A549 (cell line): ENCODE measurements at regions not wholly inside any gene's neighbourhood (a gene's known extent, or its start where the extent isn't known, plus 50 kb on each side); places are given as distances from the start of the nearest gene placed in this dataset.
A peak's percentile ranks its signal among the peaks of the same experiment; 100 is the strongest.

Experiments
- ATAC-seq, 2 experiments: fragments of 200-7000 bp in 1 of 2; fragments of >200 bp in 1 of 2; cut with Nextera tagmentation in 1 of 2; cut with Tn5 transposase in 1 of 2; 3 replicates each; pipeline versions ENCODE4 v1.8.0 to v1.9.1; 2018 to 2020; ENCODE audit warnings: mild to moderate bottlenecking in 1 of 2, moderate library complexity in 1 of 2
- CTCF ChIA-PET: fragments of 300-600 bp; sonication (Branson Sonifier 250); formaldehyde crosslinking; extraction: SDS; loops from one replicate; lab custom pipeline; 2021; ENCODE audit warnings: antibody characterized with exemption, inconsistent platforms; lab: Yijun Ruan, JAX
- POLR2A ChIA-PET: fragments of 350-600 bp; formaldehyde crosslinking; extraction: SDS; loops from one replicate; lab custom pipeline; 2021; ENCODE audit warnings: antibody characterized with exemption, inconsistent platforms; lab: Yijun Ruan, JAX
- DNase-seq, 2 experiments: peaks; one replicate each; pipeline versions ENCODE4 v3.0.0 to v3.0.0-alpha.2; 2011 to 2016; ENCODE audit warnings: low read depth in 1 of 2, low spot score in 1 of 2
- FAIRE-seq: peaks from 2 replicates; lab custom pipeline; 2011; peaks lifted over from hg19 to GRCh38; lab: Jason Lieb, UNC
- H3K27ac ChIP-seq, 2 experiments: fragments of >200 bp; sonication (Bioruptor Twin); formaldehyde crosslinking; 3 replicates each; pipeline ENCODE4 v1.5.1; 2016 to 2017
- H3K4me1 ChIP-seq: fragments of >200 bp; sonication (Bioruptor Twin); formaldehyde crosslinking; 3 replicates; pipeline ENCODE4 v1.6.1; 2016
- H3K4me2 ChIP-seq: fragments of >200 bp; sonication (Bioruptor Twin); formaldehyde crosslinking; 3 replicates; pipeline ENCODE4 v1.6.1; 2016
- H3K4me3 ChIP-seq: fragments of >200 bp; sonication (Bioruptor Twin); formaldehyde crosslinking; 3 replicates; pipeline ENCODE4 v1.5.1; 2016
- H3K9me3 ChIP-seq: fragments of >200 bp; sonication (Bioruptor Twin); formaldehyde crosslinking; 3 replicates; pipeline ENCODE4 v1.6.1; 2016
- CBX8 ChIP-seq: fragments of 200-600 bp; sonication (generic); IDR thresholded peaks from 2 replicates; pipeline ENCODE4 v1.6.1; 2016
- CEBPB ChIP-seq, 2 experiments: fragments of >200 bp in 1 of 2; sonication (Bioruptor Twin) in 1 of 2; formaldehyde crosslinking in 1 of 2; IDR thresholded peaks; 2 replicates each; pipeline ENCODE4 v1.6.1; 2012 to 2016
- CHD2 ChIP-seq: fragments of 150-350 bp; IDR thresholded peaks from 2 replicates; pipeline ENCODE4 v1.6.1; 2014; ENCODE audit warnings: low read length; ENCODE audit not compliant: partially characterized antibody
- EHF ChIP-seq: fragments of 250-450 bp; sonication (Bioruptor Pico); IDR thresholded peaks from 2 replicates; pipeline ENCODE4 v1.5.0; 2020; ENCODE audit warnings: mild to moderate bottlenecking
- EHMT2 ChIP-seq: fragments of 200-600 bp; sonication (generic); IDR thresholded peaks from 2 replicates; pipeline ENCODE4 v1.6.1; 2016; ENCODE audit warnings: antibody characterized with exemption, low read depth, mild to moderate bottlenecking, moderate library complexity
- ELK1 ChIP-seq: fragments of 150-350 bp; IDR thresholded peaks from 2 replicates; pipeline ENCODE4 v1.6.1; 2014; ENCODE audit warnings: low read depth, mild to moderate bottlenecking, low read length
- EP300 ChIP-seq, 2 experiments: fragments of >200 bp; sonication (Bioruptor Twin); formaldehyde crosslinking; IDR thresholded peaks; 2 replicates in 1 of 2; 3 replicates in 1 of 2; pipeline ENCODE4 v1.6.1; 2016 to 2017
- ESRRA ChIP-seq: fragments of 150-350 bp; IDR thresholded peaks from 2 replicates; pipeline ENCODE4 v1.6.1; 2014; ENCODE audit warnings: mild to moderate bottlenecking, low read length, borderline replicate concordance
- FOSB ChIP-seq: fragments of 250-450 bp; sonication (Bioruptor Pico); IDR thresholded peaks from 2 replicates; pipeline ENCODE4 v1.5.0; 2020; ENCODE audit warnings: mild to moderate bottlenecking, moderate library complexity
- FOSL2 ChIP-seq, 2 experiments: fragments of 450-650 bp in 1 of 2; fragments of >200 bp in 1 of 2; sonication (Bioruptor Twin) in 1 of 2; formaldehyde crosslinking; IDR thresholded peaks; 2 replicates each; pipeline versions ENCODE4 v1.5.0 to v1.6.1; 2016 to 2020; ENCODE audit warnings: mild to moderate bottlenecking in 1 of 2, moderate library complexity in 1 of 2
- HDAC2 ChIP-seq: fragments of 200-600 bp; sonication (generic); IDR thresholded peaks from 2 replicates; pipeline ENCODE4 v1.6.1; 2016
- HOXB13 ChIP-seq: fragments of 250-450 bp; sonication (Bioruptor Pico); IDR thresholded peaks from 2 replicates; pipeline ENCODE4 v1.5.0; 2020; ENCODE audit warnings: low read depth, mild to moderate bottlenecking, moderate library complexity
- HOXB5 ChIP-seq: fragments of 250-450 bp; sonication (Bioruptor Pico); IDR thresholded peaks from 2 replicates; pipeline ENCODE4 v1.5.0; 2020; ENCODE audit warnings: mild to moderate bottlenecking, moderate library complexity
- JUNB ChIP-seq: fragments of >200 bp; sonication (Bioruptor Twin); formaldehyde crosslinking; IDR thresholded peaks from 2 replicates; pipeline ENCODE4 v1.6.1; 2016
- KDM1A ChIP-seq: fragments of 200-600 bp; sonication (generic); IDR thresholded peaks from 2 replicates; pipeline ENCODE4 v1.6.1; 2016; ENCODE audit warnings: low read depth, mild to moderate bottlenecking
- NR3C1 ChIP-seq: fragments of >200 bp; sonication (Bioruptor Twin); formaldehyde crosslinking; IDR thresholded peaks from 3 replicates; pipeline ENCODE4 v1.6.1; 2017
- POLR2A ChIP-seq: IDR thresholded peaks from 2 replicates; pipeline ENCODE4 v1.6.1; 2012; ENCODE audit warnings: mild to moderate bottlenecking, low read length
- POLR2AphosphoS2 ChIP-seq: conservative IDR thresholded peaks from 2 replicates; pipeline ENCODE4 v1.6.1; 2012; ENCODE audit warnings: low read length, improper control_type of control experiment, inconsistent platforms
- RAD21 ChIP-seq, 2 experiments: fragments of >200 bp in 1 of 2; sonication (Bioruptor Twin) in 1 of 2; formaldehyde crosslinking in 1 of 2; IDR thresholded peaks in 1 of 2; conservative IDR thresholded peaks in 1 of 2; 2 replicates in 1 of 2; 3 replicates in 1 of 2; pipeline ENCODE4 v1.6.1; 2012 to 2018; ENCODE audit warnings: inconsistent platforms in 1 of 2
- RARB ChIP-seq: fragments of 250-450 bp; sonication (Bioruptor Pico); IDR thresholded peaks from 2 replicates; pipeline ENCODE4 v1.8.0; 2021; ENCODE audit warnings: mild to moderate bottlenecking, moderate library complexity
- RFX5 ChIP-seq: fragments of 450-650 bp; IDR thresholded peaks from 2 replicates; pipeline ENCODE4 v1.7.1; 2014; ENCODE audit warnings: antibody characterized with exemption, mild to moderate bottlenecking, moderate library complexity
- ZFP36 ChIP-seq: fragments of 450-650 bp; IDR thresholded peaks from 2 replicates; pipeline ENCODE4 v1.6.1; 2014; ENCODE audit warnings: borderline replicate concordance; ENCODE audit not compliant: partially characterized antibody
- WGBS: methylation state at CpG from one replicate; pipeline ENCODE4 v1.1.6; 2017; ENCODE audit errors: missing lambda C conversion rate; 5-methylcytosine and 5-hydroxymethylcytosine counted together

GRCh38 chr12:87513536-87514280 lies 515.5 kb downstream of the C12orf50 start:
- no peaks in the 10 kb centered on the region for H3K9me3 ChIP-seq
- ATAC-seq: no peak
- peaks cover 14% of the 10 kb centered on the region for H3K4me1 ChIP-seq
- ChIA-PET POLR2A (no interaction called here), CTCF (no interaction called here)
- no peak for DNase-seq
- 51% methylated on average over 2 of the region's 2 CpGs for WGBS
- no peak overlapping the region; the same call in 2 of the 3 replicates for H3K4me2 ChIP-seq
- TF ChIP-seq ELK1: no peak
- TF ChIP-seq NR3C1: no peak
- TF ChIP-seq CBX8: no peak
- TF ChIP-seq RFX5: no peak
- TF ChIP-seq EP300 (IDR thresholded peaks at IDR 0.05): no peak
- TF ChIP-seq KDM1A: no peak
- H3K27ac ChIP-seq: 0 out of 6 replicates have a peak overlapping the region, but pooled peaks of 1 of the 2 experiments have one; percentile 25
- no peak overlapping the region for H3K4me3 ChIP-seq
- no peak for FAIRE-seq

GRCh38 chr12:87511371-87511770 lies 517.8 kb downstream of the C12orf50 start:
- CTCF ChIA-PET: no interaction called here
- POLR2A ChIA-PET: no interaction called here
- FAIRE-seq: no peak

GRCh38 chr12:87509237-87509820 lies 519.9 kb downstream of the C12orf50 start:
- peak; percentile 13 for FAIRE-seq
- Histone ChIP-seq H3K4me2 (peak overlapping the region; percentile 39), H3K27ac (peak overlapping the region; percentile 47 to 79; a peak in 5 of 6 replicates), H3K4me1 (peaks cover 15% of the 10 kb centered on the region), H3K4me3 (no peak overlapping the region), H3K9me3 (no peaks in the 10 kb centered on the region)
- peak; percentile 92 to 95 for ATAC-seq
- DNase-seq: peak; percentile 20 to 73
- TF ChIP-seq POLR2A (no peak), CHD2 (no peak), HDAC2 (no peak), JUNB (peak; percentile 32; the same call in 1 of the 2 replicates), FOSL2 (IDR thresholded peaks at IDR 0.05) (peak; percentile 33; the same call in 1 of the 2 replicates), FOSL2 (CRISPR knock-in tag; IDR thresholded peaks at IDR 0.05) (peak; percentile 86), ZFP36 (no peak)
- TF ChIP-seq, all 56 proteins: peak for 2
- ChIA-PET POLR2A (no interaction called here), CTCF (no interaction called here)

More at GRCh38 chr12:87511371-87511770, 517.8 kb downstream of the C12orf50 start:
- DNase-seq: no peak
- 81% methylated on average over 3 of the region's 3 CpGs for whole genome bisulfite sequencing
- H3K9me3 ChIP-seq: no peaks in the 10 kb centered on the region
- H3K4me3 ChIP-seq: no peak overlapping the region
- ATAC-seq: no peak
- no peak overlapping the region for H3K4me2 ChIP-seq
- TF ChIP-seq FOSB (CRISPR knock-in tag) (no peak), POLR2AphosphoS2 (no peak), EHMT2 (no peak), FOSL2 (IDR thresholded peaks at IDR 0.05) (no peak), FOSL2 (CRISPR knock-in tag; IDR thresholded peaks at IDR 0.05) (no peak), EHF (CRISPR knock-in tag) (no peak), ESRRA (no peak), HOXB13 (CRISPR knock-in tag) (no peak), EP300 (IDR thresholded peaks at IDR 0.05) (no peak), HOXB5 (CRISPR knock-in tag) (no peak), KDM1A (no peak), CEBPB (IDR thresholded peaks at IDR 0.05) (no peak), RARB (no peak), RAD21 (conservative IDR thresholded peaks at IDR 0.05 in 1 of 2, IDR thresholded peaks at IDR 0.05 in 1 of 2) (no peak)
- no peak overlapping the region for H3K27ac ChIP-seq
- H3K4me1 ChIP-seq: peaks cover 15% of the 10 kb centered on the region
